GM18520 (cell line): ENCODE measurements at regions not wholly inside any gene's neighbourhood (a gene's known extent, or its start where the extent isn't known, plus 50 kb on each side); places are given as distances from the start of the nearest gene placed in this dataset.
A peak's percentile ranks its signal among the peaks of the same experiment; 100 is the strongest.

ENCODE experiments used
- ATAC-seq: cut with Tn5 transposase; IDR thresholded peaks from one replicate; pipeline ENCODE4 v1.9.1; 2021; ENCODE audit not compliant: unreplicated experiment

DNA sequence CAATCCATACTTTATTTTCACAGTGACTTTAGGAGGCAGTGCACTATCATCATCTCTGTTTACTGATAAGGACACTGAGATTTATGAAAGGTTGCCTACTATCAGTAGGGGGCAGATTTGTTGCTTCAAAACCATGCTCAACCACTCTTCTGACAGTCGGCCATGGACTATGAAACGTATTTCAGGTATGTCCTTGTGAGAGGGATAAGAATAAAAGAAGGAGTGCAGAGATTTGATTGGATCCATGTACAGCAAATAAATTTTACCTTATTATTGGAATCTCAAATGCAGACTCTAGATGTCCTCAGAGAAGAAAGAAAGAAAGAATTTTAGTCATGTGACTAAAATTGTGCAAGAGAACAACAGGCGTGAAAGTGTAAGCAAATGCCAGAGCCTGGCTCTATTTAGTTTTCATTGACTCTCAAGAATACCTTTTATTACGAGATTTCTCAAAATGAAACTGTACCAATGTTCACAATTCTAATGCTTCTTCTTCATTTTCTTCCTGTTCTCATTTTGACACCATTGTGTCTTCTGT is 296.6 kb upstream of the RASA1 start:
- no peak for ATAC-seq

DNA sequence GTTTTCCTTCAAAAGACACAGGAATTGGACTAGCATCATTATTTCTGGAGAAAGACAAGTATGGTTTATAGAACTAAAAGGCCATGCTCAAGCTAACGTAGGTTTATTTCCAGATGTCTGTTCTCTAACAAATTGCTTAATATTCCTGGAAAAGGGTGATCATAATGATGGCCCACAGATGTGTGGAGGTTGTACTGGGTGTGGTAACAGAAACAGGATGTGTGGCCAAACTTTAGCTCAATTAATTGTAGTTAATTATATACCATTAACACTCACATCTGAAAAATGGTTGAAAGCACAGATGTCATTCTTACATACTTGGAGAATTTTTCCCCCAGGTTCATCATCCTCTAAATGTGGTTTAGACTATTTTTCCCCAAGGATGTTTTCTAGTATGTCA is 292.7 kb upstream of the RASA1 start:
- ATAC-seq, result no peak

DNA sequence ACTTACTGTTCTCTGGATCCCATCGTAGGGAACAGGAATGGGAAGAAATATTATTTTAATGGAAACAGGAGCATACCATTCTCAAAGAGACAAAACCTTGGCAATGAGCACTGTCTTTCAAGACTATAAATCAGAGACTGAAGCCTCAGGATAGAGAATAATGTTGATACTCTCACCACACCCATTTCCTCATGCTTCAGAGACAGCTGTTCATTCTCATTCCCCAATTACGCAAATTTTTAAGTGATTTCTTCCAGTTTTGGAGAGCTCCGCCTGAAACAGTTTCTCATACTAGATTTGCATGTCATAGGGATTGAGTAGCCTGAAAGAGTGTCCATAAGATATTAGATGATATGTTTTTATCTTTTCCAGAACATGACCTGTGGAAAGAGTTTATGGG is 290.5 kb upstream of the RASA1 start:
- no peak for ATAC-seq

DNA sequence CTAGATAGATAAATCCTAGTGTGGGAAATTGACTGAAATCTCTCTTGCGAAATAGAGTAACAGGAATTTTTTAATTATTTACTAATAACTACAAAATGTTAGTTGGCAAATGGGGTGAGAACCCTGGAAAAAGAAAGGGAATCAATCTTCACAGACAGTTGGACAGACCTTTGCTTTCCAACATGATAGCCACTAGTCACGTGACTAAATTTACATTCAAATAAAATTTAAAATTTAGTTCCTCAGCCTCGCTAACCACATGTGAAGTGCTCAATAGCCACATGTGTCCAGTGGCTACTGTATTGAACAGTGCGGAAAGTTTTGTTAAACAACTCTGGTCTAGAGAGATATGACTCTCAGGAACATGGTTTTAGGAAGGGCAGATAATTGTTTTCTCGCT is 289.9 kb upstream of the RASA1 start:
- no peak for ATAC-seq

DNA sequence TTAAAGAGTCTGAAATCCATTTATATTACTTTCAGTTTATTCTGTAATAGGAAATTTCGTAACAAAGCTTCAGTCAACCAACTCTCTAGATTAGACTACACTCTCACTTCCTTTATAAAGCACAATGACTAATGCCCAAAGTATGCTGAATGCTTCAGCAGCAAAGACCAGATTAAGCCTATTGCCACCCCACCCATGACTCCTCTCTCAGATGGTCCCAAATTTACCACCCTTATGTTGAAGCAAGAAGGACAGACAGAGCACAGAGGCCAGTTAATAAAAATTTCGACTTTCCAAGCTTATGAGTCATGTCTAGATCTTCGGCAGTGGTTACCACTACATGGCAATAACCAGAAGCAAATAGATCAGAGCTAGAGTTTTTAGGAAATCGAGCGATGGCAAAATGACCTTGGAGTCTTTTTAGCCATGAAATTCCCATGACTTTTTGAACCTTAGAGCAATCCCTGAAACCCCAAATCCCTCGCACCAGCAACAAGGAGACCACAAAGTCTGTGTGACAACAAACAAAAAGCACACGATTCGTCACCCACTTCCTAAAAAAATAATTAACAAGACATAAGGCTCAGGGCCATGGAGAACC is 287.8 kb upstream of the RASA1 start:
- no peak for ATAC-seq

DNA sequence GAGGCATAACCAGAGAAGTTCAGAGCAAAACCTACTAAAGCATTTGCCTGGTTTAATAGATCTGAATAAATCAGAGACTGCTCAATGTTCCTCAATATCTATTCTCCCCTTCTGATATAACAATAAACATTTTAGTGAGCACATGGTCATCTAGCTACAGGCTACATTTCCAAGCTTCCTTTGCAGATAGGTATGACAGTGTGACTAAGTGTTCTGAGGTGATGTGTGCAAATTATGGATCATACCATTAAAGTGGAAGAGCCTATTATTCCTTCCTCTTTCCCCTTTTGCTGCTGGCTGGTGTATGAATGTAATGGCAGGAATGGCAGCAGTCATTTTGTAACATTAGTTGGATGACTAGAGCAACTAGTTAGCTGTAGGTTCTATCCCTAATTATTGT is 285.8 kb upstream of the RASA1 start:
- ATAC-seq, result no peak

DNA sequence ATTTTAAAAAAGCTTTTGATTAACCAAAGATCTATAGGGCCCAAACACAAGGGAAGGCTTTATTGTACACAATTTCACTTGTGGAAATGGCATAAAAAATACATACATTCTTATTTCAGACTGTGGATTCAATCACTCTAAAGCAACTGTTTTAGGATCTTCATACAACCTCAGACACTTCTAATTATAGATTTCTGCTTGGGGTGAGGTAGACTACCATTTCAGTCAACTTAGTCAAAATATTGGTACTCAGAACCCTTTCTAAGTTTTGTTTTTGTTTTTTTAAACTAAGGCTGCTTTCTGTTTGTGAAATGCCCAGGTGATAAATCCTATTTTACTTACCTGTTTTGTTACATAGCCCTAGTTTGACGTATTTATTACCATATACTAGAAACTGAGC is 284.5 kb upstream of the RASA1 start:
- no peak for ATAC-seq

DNA sequence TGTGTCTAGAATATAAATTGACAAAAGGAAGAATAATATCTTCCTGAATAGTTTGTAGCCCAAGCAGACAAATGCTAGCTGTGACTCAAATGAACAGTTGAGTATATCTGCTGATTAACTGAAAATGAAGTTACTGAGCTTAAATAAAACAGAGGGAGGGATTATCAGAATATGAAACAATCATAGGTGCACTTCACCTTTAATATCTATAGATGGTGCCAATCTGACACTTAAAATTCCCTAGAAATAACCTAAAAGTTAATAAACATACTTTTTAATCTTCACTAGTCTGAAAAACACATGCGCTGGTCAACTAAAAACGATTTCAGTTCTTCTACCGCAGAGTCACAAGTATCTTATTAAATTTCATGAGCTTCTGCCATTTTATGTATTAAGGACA is 280.8 kb upstream of the RASA1 start:
- no peak for ATAC-seq

DNA sequence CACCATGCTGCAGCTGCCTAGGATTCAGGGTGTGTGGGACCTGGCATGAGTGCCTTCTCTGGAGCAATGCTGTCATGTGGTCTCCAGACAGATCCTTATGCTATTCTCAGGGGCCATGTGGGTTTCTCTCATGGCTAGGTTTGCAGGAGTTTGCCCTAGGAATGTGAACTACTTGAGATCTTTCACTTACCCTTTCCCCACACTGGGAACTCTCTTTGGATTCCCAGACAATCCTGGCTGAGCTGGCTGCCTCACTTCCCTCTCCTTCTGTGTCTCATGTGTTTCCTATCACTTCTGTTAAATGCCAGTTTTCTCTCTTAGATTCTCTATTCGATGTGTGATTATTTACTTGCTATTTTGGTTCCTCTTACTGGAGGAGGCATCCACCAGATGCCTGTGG is 270.2 kb upstream of the RASA1 start:
- no peak for ATAC-seq

DNA sequence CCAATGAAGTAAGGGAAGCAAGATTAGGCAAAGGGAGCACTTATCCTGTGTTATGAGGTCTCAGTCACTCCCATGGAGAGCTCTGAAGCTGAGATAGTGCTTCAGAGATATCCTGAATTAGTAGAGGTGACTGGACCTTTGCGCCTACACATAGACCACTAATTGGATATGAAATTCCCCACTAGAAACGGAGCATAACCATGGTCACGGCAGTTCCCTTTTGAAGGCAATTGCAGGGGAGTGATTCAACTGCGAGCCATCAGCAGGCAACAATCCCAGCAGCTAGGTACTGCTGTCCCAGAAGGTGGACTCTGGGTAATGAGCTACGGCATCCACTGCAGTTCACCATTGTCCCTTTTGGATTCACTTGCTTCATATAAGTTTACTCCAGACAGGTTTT is 267.7 kb upstream of the RASA1 start:
- ATAC-seq, result no peak

DNA sequence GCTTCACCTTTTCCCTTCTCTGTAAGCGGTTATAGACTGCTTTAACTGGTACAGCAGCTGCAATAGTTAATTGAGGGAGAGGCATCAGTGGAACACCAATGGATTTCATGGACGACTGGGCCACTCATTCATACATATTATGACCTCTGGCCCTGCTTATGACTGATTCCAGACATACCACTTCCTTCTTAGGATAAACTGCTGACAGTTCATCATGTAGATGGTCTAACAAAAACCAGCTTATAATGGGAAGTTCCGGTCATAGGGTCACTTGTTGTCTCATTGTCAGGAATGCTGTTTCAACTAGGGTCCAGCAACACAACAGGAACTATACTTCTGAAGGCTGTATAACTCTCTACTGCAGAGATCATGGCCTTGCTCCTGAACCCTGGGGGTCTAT is 265.2 kb upstream of the RASA1 start:
- ATAC-seq, result no peak

DNA sequence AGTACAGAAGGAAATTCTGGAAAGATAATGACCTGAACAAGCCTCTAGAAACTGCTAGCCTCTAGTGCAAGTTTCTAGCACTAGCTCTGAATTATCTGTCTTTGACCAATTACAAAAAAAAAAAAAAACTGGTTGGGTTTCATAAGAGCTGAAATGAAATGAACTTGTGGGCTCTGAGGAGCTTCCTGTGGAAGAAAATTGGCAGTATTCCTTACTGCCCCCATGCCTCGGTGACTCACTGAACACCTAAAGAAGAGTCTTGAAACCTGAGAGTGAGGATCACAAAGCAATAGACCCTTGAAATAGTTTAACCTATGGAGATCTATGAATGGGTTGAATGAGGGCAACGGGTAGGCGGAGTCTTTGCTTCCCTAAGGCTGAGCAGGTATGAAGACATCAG is 263.6 kb upstream of the RASA1 start:
- ATAC-seq, result no peak

DNA sequence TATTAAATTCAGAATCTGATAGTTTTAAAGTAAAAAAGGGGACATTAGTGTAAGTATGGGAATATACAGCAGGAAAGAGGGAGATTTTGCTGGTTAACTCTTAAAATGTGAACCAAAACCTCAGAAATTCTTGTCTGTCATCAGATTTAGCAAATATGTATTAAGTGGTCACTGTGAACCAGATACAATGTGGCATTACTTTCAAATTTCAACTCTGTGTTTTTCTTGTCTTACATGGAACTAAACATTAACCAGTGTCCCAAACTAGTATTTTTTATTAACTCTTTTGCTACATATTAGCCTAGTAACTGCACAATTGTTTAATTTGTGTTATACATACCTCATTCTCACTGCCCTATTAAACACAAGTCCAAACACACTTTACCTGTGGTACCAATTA is 259.9 kb upstream of the RASA1 start:
- no peak for ATAC-seq

DNA sequence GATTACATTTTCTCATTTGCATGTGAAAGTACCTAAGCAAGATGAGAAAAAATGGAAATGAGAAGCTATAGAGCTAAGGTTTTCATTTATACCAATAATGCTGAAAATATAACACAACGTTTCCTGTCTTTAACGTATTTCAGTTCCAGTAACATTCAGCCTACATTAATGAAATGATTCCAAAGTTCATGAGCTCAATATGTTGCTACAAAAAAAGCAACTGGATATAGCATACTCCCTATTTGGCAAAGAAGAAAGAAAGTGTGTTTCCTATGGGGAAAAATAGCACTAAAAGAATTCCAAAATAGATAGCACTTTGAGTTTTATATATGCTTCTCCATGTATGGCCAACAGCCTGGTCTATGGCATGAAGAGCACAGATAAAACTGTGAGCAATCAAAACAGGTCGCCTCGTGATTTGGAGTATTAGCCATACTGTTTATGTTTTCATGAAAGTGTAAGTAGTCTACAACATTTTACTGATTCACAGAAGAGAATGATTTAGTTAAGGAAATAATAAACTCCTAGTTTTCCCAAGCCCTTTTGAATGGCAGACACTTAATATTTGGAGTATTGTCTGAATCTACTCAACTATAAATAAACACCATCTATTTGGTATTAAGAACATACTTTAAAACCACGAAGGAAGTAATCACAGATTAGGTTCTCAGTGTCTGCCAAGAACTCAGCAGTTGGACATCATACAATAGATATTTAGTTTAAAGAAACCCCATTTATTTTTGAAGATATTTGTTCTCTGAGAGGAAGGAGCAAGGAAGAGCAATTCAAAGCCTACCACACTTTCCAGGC is 258.7 kb upstream of the RASA1 start:
- ATAC-seq, result no peak

DNA sequence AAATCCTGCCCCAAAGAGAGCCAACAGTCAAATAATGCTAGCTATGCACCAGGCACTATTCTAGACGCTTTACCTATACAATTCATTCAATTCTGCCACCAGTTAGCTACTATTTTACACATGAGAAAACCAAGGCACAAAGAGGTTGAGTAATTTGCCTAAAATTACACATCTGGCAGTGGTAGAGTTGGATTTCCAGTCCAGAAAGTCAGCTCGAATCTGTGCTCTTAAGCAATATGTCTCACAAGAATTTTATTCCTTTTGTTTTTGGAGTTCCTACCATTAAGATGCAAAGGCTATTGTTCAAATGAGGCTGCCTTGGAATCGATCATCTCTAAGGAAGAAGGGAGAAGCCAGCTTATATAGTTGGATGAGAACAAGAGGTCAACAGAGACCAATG is 256.9 kb upstream of the RASA1 start:
- no peak for ATAC-seq

DNA sequence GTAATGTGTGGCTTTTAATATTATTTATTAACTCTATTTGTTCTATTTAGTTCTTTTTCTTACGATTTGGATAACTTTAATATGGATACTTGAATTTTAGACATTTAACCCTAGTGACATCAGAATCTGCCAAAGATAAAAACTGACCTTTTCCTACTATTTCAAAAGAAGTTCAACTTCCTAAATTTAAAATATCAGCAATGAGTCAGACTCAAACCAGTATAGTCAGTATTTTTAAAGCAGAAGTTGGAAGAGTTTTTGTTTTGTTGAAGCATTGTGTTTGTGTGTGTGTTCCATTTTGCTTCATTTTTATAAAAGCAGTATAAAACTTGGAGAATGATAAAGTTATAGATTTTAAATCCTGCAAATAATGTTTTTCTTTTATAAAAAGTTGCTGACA is 251.8 kb upstream of the RASA1 start:
- ATAC-seq, result no peak

DNA sequence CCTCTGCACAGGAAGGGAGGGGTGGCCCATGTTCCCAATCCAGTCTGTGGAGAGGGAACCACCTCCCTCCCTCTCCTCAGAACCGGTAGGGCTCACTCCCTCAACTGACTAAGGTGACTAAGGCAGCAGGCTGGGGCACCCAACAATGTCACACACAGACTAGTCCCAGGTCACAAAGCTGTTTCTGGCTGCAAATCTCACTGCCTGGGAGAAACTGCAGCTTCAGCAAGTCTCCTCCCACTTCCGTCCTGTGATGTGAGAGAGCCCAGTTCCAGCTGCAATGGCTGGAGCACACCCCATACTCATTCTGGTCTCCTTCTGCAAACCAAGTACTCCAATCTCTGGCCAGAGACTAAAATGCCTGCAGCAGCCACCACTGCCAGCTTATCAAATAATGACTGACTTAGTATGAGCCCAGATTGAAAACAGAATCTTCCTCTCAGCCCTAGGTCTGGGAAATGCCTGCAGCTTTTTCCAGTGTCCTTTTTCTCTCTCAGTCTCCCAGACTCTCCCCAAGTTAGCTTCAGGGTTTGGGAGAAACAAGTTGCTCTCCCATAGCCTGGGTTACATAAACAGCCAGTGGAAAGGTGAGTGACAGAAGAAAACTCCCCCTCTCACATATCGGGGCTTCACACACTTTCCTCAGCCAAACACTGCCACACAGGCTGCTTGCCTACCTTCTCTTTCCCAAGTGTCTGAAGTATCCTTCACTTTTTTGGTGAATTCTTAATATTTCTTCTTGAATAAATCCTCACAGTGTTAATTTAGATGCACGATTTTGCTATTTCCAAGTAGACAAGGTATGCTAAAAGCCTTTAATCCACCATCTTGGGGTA is 247.4 kb upstream of the RASA1 start:
- peak; percentile 49 for ATAC-seq

DNA sequence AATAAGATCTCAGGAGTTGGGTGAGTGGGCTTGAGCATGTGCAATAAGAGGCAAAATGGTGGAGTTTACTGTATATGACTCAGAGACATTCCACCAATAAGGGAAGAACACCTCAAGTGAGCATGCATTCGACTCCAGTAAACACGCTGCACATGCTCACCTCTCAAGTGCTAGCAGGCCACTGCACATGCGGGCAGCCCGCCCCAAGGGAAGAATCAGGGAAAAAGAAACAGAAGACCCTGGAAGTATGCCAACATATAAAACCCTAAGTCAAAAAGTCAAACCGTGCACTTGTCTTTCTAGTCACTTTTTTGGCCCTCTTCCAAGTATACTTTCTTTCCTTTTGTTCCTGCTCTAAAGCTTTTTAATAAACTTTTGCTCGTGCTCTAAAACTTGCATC is 245.3 kb upstream of the RASA1 start:
- ATAC-seq, result no peak

DNA sequence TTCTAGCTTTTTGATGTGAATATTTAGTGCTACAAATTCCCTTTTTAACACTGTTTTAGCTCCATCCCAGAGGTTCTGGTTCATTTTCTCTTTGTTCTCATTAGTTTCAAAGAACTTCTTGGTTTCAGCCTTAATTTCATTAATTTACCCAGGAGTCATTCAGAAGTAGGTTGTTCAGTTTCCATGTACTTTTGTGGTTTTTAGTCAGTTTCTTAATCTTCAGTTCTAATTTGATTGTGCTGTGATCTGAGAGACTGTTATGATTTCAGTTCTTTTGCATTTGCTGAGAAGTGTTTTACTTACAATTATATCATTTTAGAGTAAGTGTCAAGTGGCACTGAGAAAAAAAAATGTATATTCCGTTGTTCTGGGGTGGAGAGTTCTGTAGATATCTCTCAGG is 240.1 kb upstream of the RASA1 start:
- no peak for ATAC-seq

DNA sequence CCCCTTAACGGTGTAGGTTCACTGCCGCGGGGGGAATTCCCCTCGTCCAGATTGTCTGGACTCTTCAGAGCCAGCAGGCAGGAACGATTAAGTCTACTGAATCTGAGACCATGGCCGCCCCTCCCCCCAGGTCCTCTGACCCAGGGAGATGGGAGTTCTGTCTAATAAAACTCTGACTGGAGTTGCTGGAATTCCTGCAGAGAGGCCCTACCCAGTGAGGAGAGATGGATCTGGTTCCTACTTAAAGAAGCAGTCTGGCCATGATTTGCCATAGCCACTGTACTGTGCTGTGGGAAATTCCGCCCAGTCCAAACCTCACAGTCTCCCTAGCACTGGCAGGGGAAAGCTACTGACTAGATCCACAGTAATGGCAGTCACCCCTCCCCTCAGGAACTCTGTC is 237.7 kb upstream of the RASA1 start:
- ATAC-seq, result no peak

DNA sequence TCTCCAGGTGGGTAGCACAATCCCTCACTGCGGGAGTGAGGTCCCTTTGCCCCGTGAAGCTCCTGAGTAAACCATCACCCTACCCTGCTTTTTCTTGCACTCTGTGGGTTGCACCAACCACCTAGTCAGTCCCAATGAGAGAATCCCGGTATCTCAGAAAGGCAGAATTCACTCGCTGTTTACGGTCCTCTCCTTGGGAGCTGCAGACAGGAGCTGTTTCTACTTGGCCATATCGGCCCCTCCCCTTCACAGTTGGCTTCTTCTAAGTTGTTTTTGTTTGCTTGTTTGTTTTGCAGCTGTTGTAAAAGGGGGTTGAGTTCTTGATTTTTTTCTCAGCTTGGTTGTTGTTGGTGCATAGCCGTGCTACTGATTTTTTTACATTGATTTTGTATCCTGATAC is 237.0 kb upstream of the RASA1 start:
- ATAC-seq, result no peak

DNA sequence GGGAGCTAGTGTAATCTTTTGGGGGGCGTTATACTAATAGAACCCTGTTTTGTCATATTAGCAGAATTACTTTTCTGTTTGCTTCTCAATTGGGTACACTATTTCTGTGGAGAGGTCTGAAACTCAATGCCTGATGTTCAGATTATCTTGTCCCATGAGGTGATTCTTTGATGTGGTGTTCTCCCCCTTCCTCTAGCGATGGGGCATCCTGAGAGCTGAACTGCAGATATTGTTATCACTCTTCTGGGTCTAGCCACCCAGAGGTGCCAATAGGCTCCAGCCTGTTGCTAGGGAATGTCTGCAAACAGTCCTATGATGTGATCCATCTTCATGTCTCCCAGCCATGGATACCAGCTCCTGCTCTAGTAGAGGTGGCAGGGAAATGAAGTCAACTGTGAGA is 233.1 kb upstream of the RASA1 start:
- ATAC-seq, result no peak
